ENCODE measurements at regions not wholly inside any gene's neighbourhood (a gene's known extent, or its start where the extent isn't known, plus 50 kb on each side); places are given as distances from the start of the nearest gene placed in this dataset.

GRCh38 chr9:100700689-100701318 is 122.9 kb downstream of the CAVIN4 start:
- TF ChIP-seq POLR2AphosphoS5 (IDR thresholded peaks at IDR 0.05; ENCODE audit: insufficient read depth in 1 of 2, low read depth in 1 of 2) = no peak
- TF ChIP-seq CTCF (IDR thresholded peaks at IDR 0.05) = no peak
- no peak for TF ChIP-seq POLR2A (IDR thresholded peaks at IDR 0.05)
- no peak overlapping the region for H3K4me3 ChIP-seq
- H3K4me1 ChIP-seq = no peaks in the 10 kb centered on the region
- no peaks in the 10 kb centered on the region for H3K9me3 ChIP-seq
- H3K27ac ChIP-seq = no peak overlapping the region
- intact Hi-C loops (cut with DNase I) = no loop called here
- H3K36me3 ChIP-seq = no peaks in the 10 kb centered on the region
- DNase-seq (ENCODE audit: extremely low spot score in 2 of 2) = no peak
- no peaks in the 10 kb centered on the region for H3K27me3 ChIP-seq

GRCh38 chr9:100714372-100715099 is 136.7 kb downstream of the CAVIN4 start:
- DNase-seq (ENCODE audit: extremely low spot score in 2 of 2) = no peak
- Histone ChIP-seq H3K4me1 (no peaks in the 10 kb centered on the region), H3K27ac (no peak overlapping the region), H3K9me3 (no peaks in the 10 kb centered on the region), H3K27me3 (no peaks in the 10 kb centered on the region), H3K36me3 (no peaks in the 10 kb centered on the region), H3K4me3 (no peak overlapping the region)
- TF ChIP-seq POLR2A (IDR thresholded peaks at IDR 0.05) (no peak), POLR2AphosphoS5 (IDR thresholded peaks at IDR 0.05; ENCODE audit: insufficient read depth in 1 of 2, low read depth in 1 of 2) (no peak), CTCF (IDR thresholded peaks at IDR 0.05) (peak in 2 of 3 experiments; percentile 27 to 55)
- intact Hi-C loops (cut with DNase I) = no loop called here

- no peak for DNase-seq (ENCODE audit: extremely low spot score in 2 of 2)
- Histone ChIP-seq H3K27me3 (no peaks in the 10 kb centered on the region), H3K4me3 (no peak overlapping the region), H3K27ac (no peak overlapping the region), H3K36me3 (no peaks in the 10 kb centered on the region), H3K4me1 (no peaks in the 10 kb centered on the region), H3K9me3 (no peaks in the 10 kb centered on the region)
- TF ChIP-seq POLR2A (IDR thresholded peaks at IDR 0.05) (no peak), CTCF (IDR thresholded peaks at IDR 0.05) (no peak), POLR2AphosphoS5 (IDR thresholded peaks at IDR 0.05; ENCODE audit: insufficient read depth in 1 of 2, low read depth in 1 of 2) (no peak)
- intact Hi-C loops (cut with DNase I) = no loop called here
Observed at GRCh38 chr9:100715100-100715380, 137.2 kb downstream of the CAVIN4 start.

GRCh38 chr9:100718717-100719116 is 140.8 kb downstream of the CAVIN4 start:
- Histone ChIP-seq H3K4me3 (no peak overlapping the region), H3K27ac (no peak overlapping the region), H3K9me3 (no peaks in the 10 kb centered on the region), H3K27me3 (no peaks in the 10 kb centered on the region), H3K36me3 (no peaks in the 10 kb centered on the region), H3K4me1 (no peaks in the 10 kb centered on the region)
- DNase-seq (ENCODE audit: extremely low spot score in 2 of 2) = no peak
- intact Hi-C loops (cut with DNase I) = no loop called here
- no peak for TF ChIP-seq POLR2AphosphoS5 (IDR thresholded peaks at IDR 0.05; ENCODE audit: insufficient read depth in 1 of 2, low read depth in 1 of 2)
- no peak for TF ChIP-seq POLR2A (IDR thresholded peaks at IDR 0.05)

GRCh38 chr9:100720922-100721321 is 143.0 kb downstream of the CAVIN4 start:
- H3K27me3 ChIP-seq = no peaks in the 10 kb centered on the region
- H3K9me3 ChIP-seq = no peaks in the 10 kb centered on the region
- no peaks in the 10 kb centered on the region for H3K4me1 ChIP-seq
- H3K36me3 ChIP-seq = no peaks in the 10 kb centered on the region
- intact Hi-C loops (cut with DNase I) = no loop called here
- H3K27ac ChIP-seq = no peak overlapping the region
- TF ChIP-seq POLR2AphosphoS5 (IDR thresholded peaks at IDR 0.05; ENCODE audit: insufficient read depth in 1 of 2, low read depth in 1 of 2) = no peak
- no peak for TF ChIP-seq CTCF (IDR thresholded peaks at IDR 0.05)
- TF ChIP-seq POLR2A (IDR thresholded peaks at IDR 0.05) = no peak
- no peak for DNase-seq (ENCODE audit: extremely low spot score in 2 of 2)
- H3K4me3 ChIP-seq = no peak overlapping the region
